Osteocyte (in vitro differentiated cells): ENCODE measurements at regions not wholly inside any gene's neighbourhood (a gene's known extent, or its start where the extent isn't known, plus 50 kb on each side); places are given as distances from the start of the nearest gene placed in this dataset.

Experiments used
- DNase-seq: peaks from one replicate; pipeline ENCODE4 v3.0.0; 2021; ENCODE audit warnings: mixed read lengths; ENCODE audit not compliant: unreplicated experiment; ENCODE audit errors: extremely low spot score
- H3K27ac Mint-ChIP-seq: one replicate; pipeline ENCODE4 v1.8.0; 2021; ENCODE audit warnings: mild to moderate bottlenecking, mixed read lengths; ENCODE audit not compliant: unreplicated experiment
- H3K27me3 Mint-ChIP-seq: one replicate; pipeline ENCODE4 v1.8.0; 2021; ENCODE audit warnings: mixed read lengths; ENCODE audit not compliant: unreplicated experiment
- H3K36me3 Mint-ChIP-seq: one replicate; pipeline ENCODE4 v1.8.0; 2021; ENCODE audit warnings: mixed read lengths; ENCODE audit not compliant: unreplicated experiment
- H3K4me1 Mint-ChIP-seq: one replicate; pipeline ENCODE4 v1.8.0; 2021; ENCODE audit warnings: mixed read lengths; ENCODE audit not compliant: unreplicated experiment
- H3K4me3 Mint-ChIP-seq: one replicate; pipeline ENCODE4 v1.8.0; 2021; ENCODE audit warnings: mild to moderate bottlenecking, moderate library complexity, mixed read lengths; ENCODE audit not compliant: unreplicated experiment
- H3K9me3 Mint-ChIP-seq: one replicate; pipeline ENCODE4 v1.8.0; 2021; ENCODE audit warnings: mixed read lengths; ENCODE audit not compliant: unreplicated experiment
- TF ChIP-seq, protein P1 (sequence below): fragments of 200-600 bp; sonication (generic); IDR thresholded peaks from 2 replicates; pipeline ENCODE4 v1.5.0; 2021; ENCODE audit warnings: antibody characterized with exemption, mild to moderate bottlenecking, moderate library complexity

DNA sequence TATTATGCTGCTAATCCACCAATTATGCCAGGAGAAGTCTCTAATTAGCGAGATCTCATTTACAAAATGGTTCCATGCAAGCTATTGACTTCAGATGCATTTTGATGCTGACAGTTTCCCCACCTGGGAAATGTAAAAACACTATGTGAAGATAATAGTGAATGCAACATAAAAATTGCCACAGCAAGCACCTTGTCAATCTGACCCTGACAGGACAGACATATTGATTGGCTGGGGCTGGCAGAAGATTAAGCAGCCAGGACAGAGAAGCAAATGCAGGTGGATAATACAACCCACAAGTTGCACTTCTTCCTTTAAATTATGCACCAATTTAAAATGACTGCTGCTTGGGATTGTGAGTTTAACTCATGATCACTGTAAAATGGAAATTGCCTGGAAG is 642.8 kb upstream of the POT1 start:
- H3K27me3 Mint-ChIP-seq = no peaks in the 10 kb centered on the region
- no peak for DNase-seq
- no peaks in the 10 kb centered on the region for H3K36me3 Mint-ChIP-seq
- TF ChIP-seq, protein P1, sequence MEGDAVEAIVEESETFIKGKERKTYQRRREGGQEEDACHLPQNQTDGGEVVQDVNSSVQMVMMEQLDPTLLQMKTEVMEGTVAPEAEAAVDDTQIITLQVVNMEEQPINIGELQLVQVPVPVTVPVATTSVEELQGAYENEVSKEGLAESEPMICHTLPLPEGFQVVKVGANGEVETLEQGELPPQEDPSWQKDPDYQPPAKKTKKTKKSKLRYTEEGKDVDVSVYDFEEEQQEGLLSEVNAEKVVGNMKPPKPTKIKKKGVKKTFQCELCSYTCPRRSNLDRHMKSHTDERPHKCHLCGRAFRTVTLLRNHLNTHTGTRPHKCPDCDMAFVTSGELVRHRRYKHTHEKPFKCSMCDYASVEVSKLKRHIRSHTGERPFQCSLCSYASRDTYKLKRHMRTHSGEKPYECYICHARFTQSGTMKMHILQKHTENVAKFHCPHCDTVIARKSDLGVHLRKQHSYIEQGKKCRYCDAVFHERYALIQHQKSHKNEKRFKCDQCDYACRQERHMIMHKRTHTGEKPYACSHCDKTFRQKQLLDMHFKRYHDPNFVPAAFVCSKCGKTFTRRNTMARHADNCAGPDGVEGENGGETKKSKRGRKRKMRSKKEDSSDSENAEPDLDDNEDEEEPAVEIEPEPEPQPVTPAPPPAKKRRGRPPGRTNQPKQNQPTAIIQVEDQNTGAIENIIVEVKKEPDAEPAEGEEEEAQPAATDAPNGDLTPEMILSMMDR = no peak
- H3K9me3 Mint-ChIP-seq = no peaks in the 10 kb centered on the region
- no peak overlapping the region for H3K27ac Mint-ChIP-seq
- H3K4me3 Mint-ChIP-seq = no peak overlapping the region
- no peaks in the 10 kb centered on the region for H3K4me1 Mint-ChIP-seq

DNA sequence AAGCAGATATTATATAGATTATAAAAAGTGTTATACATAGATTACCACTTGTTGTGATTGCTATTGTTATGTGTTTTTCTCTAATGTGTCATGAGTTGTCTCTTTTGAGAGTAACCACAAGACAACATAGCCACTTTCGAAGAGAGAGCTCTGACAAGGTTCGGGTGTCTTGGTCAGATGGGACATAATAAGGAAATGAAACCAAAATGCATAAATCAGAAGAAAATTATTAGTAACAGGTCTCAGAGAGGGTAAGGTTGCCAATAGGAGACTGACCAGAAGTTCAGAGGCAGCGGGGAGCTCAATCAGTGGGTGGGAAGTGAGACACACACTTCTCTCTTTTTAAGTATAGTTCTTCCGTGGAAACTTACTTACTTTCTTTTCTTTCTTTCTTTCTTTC is 639.2 kb upstream of the POT1 start:
- no peak overlapping the region for H3K4me3 Mint-ChIP-seq
- H3K27ac Mint-ChIP-seq = no peak overlapping the region
- no peaks in the 10 kb centered on the region for H3K4me1 Mint-ChIP-seq
- no peaks in the 10 kb centered on the region for H3K27me3 Mint-ChIP-seq
- TF ChIP-seq, protein P1 = no peak
- no peaks in the 10 kb centered on the region for H3K36me3 Mint-ChIP-seq
- H3K9me3 Mint-ChIP-seq = no peaks in the 10 kb centered on the region
- DNase-seq = no peak

DNA sequence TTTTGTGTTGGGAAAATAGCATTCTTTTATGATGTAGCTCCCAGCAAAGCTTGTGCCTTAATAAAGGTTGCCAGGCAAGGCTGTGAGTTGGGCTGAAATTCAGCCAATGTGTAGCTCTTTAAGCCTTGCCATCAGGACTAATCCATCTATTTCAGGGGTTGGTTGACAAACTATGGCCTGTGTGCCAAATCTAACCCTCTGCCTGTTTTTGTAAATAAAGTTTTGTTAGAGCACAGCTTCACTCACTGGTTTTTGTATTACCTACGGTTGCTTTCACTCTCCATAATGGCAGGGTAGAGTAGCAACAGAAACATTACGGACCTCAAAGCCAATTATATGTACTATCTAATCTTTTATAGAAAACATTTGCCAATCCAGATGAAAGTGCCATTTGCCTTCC is 638.1 kb upstream of the POT1 start:
- Mint-ChIP-seq H3K9me3 (no peaks in the 10 kb centered on the region), H3K27me3 (no peaks in the 10 kb centered on the region), H3K36me3 (no peaks in the 10 kb centered on the region), H3K27ac (no peak overlapping the region), H3K4me1 (peaks cover 6% of the 10 kb centered on the region), H3K4me3 (no peak overlapping the region)
- no peak for DNase-seq
- TF ChIP-seq, protein P1 = no peak

DNA sequence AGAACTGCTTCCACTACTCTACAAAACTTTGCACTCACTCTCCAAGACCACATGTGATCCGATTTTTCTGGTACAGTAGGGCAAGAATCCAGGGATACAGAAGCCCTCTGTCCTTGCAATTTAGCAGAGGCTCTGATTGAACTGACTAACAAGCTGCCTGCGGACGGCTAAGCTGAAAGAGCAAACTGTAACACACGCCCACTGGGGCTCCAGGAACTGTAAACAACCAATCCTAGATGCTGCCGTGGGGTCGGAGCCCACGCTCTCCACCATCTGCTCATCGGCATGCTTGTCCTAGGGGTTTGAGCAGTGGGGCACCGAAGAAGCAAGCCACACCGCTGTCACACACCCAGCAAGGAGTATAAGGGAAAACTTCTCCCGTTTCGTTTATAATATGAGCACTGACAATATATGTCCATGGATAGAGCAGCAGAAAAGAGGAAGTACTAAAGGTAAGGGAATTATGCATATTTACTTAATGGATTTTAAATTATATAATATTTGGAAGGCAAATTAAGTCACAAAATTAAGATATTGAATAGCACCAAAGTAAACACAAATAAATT is 634.4 kb upstream of the POT1 start:
- peaks cover 19% of the 10 kb centered on the region for H3K4me1 Mint-ChIP-seq
- no peak overlapping the region for H3K27ac Mint-ChIP-seq
- no peaks in the 10 kb centered on the region for H3K27me3 Mint-ChIP-seq
- no peaks in the 10 kb centered on the region for H3K36me3 Mint-ChIP-seq
- H3K4me3 Mint-ChIP-seq = no peak overlapping the region
- TF ChIP-seq, protein P1 = no peak
- no peaks in the 10 kb centered on the region for H3K9me3 Mint-ChIP-seq
- no peak for DNase-seq

GRCh38 chr7:125563557-125563956 is 633.9 kb upstream of the POT1 start:
- no peaks in the 10 kb centered on the region for H3K27me3 Mint-ChIP-seq
- peaks cover 19% of the 10 kb centered on the region for H3K4me1 Mint-ChIP-seq
- no peak for DNase-seq
- no peaks in the 10 kb centered on the region for H3K9me3 Mint-ChIP-seq
- TF ChIP-seq, protein P1 = no peak
- no peaks in the 10 kb centered on the region for H3K36me3 Mint-ChIP-seq
- no peak overlapping the region for H3K4me3 Mint-ChIP-seq
- H3K27ac Mint-ChIP-seq = no peak overlapping the region
